ENCODE measurements at regions not wholly inside any gene's neighbourhood (a gene's known extent, or its start where the extent isn't known, plus 50 kb on each side); places are given as distances from the start of the nearest gene placed in this dataset.
A peak's percentile ranks its signal among the peaks of the same experiment; 100 is the strongest.

- no peak for TF ChIP-seq CTCF (conservative IDR thresholded peaks at IDR 0.05; ENCODE audit: low read depth, low read length)
- no peak for DNase-seq (ENCODE audit: low read depth)
- H3K4me3 ChIP-seq (ENCODE audit: low read depth, low read length) = no peak overlapping the region
These were observed 165.9 kb downstream of the MTRR start for GRCh38 chr5:8034852-8035251.

- TF ChIP-seq CTCF (conservative IDR thresholded peaks at IDR 0.05; ENCODE audit: low read depth, low read length) = no peak
- DNase-seq (ENCODE audit: low read depth) = no peak
- H3K4me3 ChIP-seq (ENCODE audit: low read depth, low read length) = no peak overlapping the region
These were observed 180.0 kb downstream of the MTRR start for GRCh38 chr5:8048920-8049319.

GRCh38 chr5:8050616-8051175, 181.7 kb downstream of the MTRR start:
- no peak for TF ChIP-seq CTCF (conservative IDR thresholded peaks at IDR 0.05; ENCODE audit: low read depth, low read length)
- H3K4me3 ChIP-seq (ENCODE audit: low read depth, low read length) = no peak overlapping the region
- DNase-seq (ENCODE audit: low read depth) = no peak

- H3K4me3 ChIP-seq (ENCODE audit: low read depth, low read length) = no peak overlapping the region
- TF ChIP-seq CTCF (conservative IDR thresholded peaks at IDR 0.05; ENCODE audit: low read depth, low read length) = no peak
- no peak for DNase-seq (ENCODE audit: low read depth)
These were observed 184.3 kb downstream of the MTRR start for GRCh38 chr5:8053270-8053669.

- peak; percentile 1 for DNase-seq (ENCODE audit: low read depth)
- no peak overlapping the region for H3K4me3 ChIP-seq (ENCODE audit: low read depth, low read length)
- no peak for TF ChIP-seq CTCF (conservative IDR thresholded peaks at IDR 0.05; ENCODE audit: low read depth, low read length)
These were observed 188.8 kb downstream of the MTRR start for GRCh38 chr5:8057769-8058168.

- no peak for DNase-seq (ENCODE audit: low read depth)
- TF ChIP-seq CTCF (conservative IDR thresholded peaks at IDR 0.05; ENCODE audit: low read depth, low read length) = no peak
- no peak overlapping the region for H3K4me3 ChIP-seq (ENCODE audit: low read depth, low read length)
These were observed 189.8 kb downstream of the MTRR start for GRCh38 chr5:8058616-8059190.

GRCh38 chr5:8059337-8059736, 190.4 kb downstream of the MTRR start:
- no peak for TF ChIP-seq CTCF (conservative IDR thresholded peaks at IDR 0.05; ENCODE audit: low read depth, low read length)
- DNase-seq (ENCODE audit: low read depth) = no peak
- H3K4me3 ChIP-seq (ENCODE audit: low read depth, low read length) = no peak overlapping the region

Data from choroid plexus epithelial cell (primary cell).